CMK (cell line): ENCODE measurements at regions not wholly inside any gene's neighbourhood (a gene's known extent, or its start where the extent isn't known, plus 50 kb on each side); places are given as distances from the start of the nearest gene placed in this dataset.
A peak's percentile ranks its signal among the peaks of the same experiment; 100 is the strongest.

Source experiments
- DNase-seq: peaks from one replicate; pipeline ENCODE4 v3.0.0-alpha.2; 2010; ENCODE audit warnings: low read depth

DNA sequence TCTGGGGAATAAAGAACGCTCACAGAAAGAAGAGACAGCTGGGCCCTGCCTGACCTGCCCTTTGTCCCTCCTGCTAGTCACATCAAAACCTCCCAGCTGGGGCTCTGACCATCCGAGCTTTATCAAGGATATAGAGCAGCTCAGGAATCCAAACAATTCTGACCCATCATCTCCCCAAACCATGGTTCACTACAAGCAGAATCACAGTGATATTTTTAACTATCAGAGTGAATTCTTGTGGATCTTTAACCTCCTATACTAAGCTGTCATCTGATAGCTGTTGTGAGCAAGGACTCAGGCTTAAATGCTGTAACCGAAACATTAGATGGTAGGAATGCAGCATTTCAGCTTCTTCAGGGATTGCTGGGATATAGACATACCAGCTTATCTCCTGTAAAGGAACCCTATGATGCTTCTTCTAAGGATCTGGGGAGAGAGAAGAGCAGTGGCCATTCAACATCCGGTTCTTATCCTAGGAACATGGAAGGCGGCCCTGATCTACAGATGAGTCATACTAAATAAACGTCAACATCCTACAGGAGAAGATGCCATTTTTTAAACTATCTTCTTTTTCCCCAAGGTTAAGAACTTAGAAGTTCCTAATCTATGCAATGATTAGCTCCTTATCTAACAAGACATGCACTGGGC lies 84.7 kb upstream of the AKIP1 start:
- no peak for DNase-seq

DNA sequence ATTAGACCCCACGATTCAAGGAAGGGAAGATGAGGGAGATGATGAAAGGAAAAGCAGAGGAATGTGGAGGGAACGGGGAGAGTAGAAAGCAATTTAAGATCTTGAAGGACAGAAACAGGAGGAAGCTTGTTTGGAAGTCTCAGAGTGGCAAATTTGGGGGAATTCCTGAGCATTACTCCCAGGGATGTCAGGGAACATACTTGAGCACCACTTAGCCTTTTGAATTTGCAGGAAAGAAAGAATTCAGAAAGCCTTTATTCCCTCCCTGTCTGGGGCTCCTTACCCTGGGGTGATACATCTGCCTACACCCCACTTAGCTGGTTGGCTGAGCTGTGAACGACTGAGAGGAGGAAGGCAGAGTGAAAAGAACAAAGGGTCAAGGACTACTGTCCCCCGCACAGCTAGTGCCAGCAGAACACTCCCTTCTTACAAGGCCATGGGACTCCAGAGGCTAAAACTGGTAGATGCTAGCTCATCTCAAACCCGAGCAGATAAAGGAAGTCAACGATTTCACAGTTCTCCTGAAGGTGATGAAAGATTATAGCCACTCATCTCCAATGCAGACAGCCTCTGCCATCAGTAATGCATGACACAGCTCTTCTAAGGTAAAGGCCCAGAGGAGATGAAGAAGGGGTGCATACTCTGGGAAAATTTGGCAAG lies 84.0 kb upstream of the AKIP1 start:
- DNase-seq: no peak

DNA sequence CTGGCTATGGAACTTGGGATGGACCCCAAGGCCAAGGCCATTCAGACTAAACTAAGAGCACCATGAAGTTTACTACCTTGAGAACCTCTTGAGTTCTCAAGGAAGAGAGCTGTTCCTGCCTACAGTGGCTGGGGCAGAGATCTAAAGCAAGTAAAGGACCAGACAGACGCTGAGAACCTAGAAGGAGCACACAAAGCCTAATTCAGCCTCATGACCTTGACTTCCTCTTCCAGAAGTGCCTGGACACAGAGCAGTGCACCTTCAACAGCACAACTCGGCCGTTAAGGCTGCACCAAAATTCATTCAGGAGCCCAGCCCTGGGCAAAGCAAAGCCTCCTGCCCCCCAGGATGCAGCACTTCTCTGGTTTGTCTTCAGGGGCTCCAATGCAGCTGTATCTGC lies 82.9 kb upstream of the AKIP1 start:
- DNase-seq: no peak

DNA sequence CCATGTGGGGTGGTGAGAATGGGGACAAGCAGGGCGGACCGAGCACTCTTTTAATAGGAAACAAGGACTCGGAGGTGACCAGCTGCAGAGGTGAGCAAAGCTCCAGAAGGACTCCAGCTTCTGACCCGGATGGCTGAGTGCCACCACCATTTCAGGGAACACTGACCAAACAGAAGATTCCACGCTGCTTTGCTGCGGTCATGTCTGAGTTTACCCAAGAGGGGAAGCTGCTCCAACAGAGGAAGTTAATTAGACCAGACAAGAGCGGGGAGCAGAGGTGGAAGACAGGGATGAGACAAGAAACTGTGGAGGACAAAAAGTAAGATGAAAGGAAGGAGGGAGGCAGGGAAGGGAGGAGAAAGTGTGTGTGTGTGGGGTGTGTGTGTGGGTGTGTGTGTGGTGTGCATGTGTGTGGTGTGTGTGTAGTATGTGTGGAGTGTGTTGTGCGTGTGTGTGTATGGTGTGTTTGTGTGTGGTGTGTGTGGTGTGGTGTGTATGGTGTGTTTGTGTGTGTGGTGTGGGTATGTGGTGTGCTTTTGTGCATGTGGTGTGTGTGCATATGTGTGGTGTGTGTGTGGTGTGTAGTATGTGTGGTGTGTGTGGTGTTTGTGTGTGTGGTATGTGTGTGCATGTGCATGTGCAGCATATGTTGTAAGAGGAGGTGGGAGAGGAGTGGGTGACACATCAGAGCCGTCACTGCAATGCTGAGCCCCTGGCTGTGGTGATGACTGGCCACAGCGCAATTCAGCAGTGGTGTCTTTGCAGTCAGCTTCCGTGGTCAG lies 82.2 kb upstream of the AKIP1 start:
- no peak for DNase-seq

DNA sequence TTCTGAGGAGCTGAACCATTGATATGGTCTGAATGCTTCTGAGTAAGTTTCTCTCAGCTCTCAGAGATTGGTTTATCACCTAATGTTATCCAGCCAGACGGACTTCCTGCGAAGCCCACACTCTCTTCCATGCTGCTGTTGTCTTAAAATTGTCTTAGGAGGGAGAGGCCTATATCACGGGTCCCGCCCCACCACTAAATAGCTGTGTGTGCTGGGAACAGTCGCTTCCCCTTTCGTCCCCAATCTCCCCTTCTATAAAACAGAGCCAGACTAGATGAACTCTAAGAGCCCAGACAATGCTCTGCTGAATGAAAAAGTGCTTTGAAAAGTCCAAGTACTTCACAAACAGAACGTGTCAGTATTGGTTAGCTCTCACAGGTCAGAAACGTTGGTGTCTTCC lies 81.4 kb upstream of the AKIP1 start:
- no peak for DNase-seq

DNA sequence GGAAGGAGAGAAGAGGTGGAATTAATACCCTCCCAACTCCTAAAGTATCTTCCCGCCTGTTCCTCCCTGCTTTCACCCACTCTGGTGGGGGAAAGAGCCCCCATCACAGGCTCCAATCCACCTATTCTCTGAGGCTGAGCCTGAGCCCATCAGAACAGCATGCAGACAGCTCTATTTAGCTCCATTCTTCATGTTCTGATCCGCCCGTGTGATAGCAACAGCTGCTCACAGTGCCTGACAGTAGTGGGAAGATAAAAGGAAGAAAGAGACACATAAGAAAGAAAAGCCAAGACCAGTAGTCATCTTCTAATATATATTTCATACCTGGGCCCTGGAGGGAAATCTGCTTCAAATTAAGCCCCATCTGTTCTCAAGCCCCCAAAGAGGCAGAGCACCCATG lies 80.3 kb upstream of the AKIP1 start:
- no peak for DNase-seq

DNA sequence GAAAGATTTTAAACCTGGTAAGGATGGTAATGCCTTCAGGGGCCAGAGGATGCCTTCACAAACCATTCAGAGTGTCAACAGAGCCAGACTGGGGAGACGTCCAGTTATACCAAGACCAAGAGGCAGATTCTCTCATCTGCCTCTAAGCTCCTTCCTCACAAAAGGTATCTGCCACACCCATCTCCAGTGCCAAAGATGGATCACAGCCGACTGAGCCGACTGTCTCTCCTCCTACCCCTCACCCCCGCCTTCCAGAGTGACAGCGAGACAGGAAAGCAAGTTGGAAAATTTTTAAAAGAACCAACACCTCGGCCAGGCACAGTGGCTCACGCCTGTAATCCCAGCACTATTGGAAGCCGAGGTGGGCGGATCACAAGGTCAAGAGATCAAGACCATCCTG lies 79.1 kb upstream of the AKIP1 start:
- no peak for DNase-seq

DNA sequence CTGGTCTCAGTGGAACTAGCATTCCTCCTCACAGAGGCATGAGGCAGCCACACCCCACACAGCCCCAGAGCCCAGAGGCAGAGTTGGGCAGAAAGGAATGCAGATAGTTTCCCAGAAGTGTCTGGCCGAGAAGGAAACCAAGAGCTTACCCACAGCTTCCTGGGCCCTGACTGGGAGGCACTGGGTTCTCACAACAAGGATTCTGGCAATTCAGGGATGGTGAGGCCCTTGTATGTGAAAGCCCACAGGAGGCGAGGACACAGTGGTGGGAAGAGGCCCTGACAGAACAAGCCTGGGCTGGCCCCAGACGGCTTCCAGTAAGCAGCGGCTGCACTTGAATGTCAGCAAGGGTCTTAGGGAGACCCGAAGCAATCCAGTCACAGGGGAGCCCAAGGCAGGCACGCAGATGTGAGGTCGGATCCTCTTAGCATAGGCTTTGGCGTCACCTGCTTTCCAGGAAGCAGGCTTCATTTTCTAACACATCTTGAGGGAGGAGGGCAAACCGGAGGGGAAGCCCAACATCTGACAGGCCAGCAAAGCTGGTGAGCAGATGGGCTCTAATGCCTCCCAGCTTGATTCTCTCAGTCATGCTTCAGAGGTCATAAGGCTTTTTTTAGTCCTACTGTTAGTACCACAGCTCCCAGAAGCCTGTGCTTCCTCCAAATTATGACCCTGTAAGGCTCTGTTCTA lies 78.3 kb upstream of the AKIP1 start:
- peak; percentile 3 for DNase-seq

DNA sequence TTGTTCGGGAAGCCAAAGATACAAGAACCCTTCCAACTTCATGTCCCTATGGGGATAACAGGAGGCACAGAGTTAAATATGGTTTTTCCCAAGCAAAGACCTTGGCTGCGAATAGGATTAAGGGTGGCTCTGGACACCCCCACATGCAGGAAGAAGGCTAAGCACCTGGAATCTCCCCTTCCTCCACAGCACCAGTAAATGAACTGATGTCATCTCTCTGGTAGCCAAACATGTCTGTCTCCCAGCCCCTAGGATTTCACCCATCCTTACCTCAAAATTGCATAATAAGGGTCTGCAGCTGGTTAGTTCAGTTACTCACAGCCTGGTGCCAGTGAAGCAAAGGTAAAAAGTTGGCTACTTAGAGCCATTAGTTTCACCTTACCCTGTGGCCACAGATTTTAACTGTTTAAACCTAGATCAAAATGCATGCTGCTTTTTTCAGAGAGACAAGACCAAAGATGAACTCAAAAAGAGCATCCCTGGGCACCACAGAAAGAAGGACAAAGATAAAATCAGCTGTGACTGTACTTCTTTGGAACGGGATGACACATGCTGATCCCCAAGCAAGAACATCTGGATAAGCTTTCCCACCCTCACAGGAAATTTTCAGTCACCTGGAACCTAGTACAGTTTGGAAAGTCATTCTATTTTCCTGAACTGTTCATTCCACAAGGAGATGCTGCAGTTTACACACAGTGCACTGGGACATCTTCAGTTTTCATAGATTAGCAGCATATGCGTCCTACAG lies 77.2 kb upstream of the AKIP1 start:
- no peak for DNase-seq

DNA sequence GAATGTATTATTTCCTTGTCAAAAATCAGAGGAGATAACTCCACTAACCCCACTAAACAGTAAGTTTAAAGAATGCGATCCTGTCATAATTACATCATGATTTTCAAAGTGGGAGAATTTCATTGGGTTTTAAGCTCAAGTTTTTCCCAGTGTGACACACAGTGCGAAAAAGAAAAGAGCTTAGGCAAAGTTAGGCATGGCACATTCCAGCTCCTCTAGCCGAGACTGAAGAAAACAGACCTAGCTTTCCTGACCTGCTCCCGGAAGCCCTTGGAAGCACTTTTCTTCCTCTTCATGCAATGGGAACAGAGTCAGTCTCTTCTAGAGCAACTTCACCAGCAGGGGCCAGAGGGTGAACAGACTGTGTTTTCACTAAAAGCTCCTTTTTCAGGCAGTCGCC lies 76.6 kb upstream of the AKIP1 start:
- DNase-seq: no peak

DNA sequence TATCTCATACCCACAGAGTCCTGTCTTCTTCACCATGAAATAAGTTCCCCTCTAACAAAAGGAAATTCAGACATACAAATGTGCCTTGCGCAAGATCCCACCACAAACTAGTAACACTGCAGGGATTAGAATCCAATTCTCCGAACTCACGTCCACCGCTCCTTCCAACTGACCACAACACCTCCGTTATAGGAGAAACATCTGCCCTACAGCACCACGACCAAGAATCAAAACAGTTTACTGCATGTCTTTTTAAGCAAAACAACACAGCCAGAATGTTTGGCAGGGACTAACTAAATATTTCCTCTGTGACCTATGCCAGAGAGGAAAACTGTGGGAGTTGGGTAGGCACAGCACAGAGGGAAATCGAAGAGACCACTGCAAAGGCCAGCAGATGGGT lies 72.7 kb upstream of the AKIP1 start:
- DNase-seq: no peak

DNA sequence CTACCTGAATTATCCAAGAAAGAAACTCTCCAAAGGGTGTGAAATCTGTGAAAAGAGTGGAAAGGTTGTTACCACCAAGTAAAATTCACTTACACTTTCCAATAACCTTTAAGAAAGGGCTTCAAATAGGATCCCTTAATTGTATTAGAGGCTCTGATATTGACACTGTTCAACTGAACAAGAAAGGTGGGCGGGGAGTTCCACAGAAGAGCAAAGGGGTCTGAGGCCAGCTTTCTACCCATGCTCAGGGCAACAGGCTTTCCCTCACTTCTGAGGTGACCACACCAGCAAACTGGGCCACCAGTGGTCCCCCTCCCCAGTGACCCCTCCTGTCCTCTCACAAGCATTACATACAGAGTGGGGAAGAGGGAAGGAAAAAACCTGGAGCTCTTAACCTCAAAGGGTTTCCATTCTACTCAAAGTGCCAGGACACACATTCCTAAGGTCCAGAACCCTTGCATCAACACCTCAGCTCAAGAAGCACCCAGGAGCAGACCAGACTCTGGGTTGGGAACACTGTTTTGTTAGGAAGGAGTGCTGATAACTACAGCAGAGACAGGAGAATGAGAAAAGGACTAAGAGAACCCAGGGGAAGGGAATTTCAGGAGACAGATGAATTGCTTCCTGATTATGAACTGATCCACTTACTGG lies 71.6 kb upstream of the AKIP1 start:
- no peak for DNase-seq

DNA sequence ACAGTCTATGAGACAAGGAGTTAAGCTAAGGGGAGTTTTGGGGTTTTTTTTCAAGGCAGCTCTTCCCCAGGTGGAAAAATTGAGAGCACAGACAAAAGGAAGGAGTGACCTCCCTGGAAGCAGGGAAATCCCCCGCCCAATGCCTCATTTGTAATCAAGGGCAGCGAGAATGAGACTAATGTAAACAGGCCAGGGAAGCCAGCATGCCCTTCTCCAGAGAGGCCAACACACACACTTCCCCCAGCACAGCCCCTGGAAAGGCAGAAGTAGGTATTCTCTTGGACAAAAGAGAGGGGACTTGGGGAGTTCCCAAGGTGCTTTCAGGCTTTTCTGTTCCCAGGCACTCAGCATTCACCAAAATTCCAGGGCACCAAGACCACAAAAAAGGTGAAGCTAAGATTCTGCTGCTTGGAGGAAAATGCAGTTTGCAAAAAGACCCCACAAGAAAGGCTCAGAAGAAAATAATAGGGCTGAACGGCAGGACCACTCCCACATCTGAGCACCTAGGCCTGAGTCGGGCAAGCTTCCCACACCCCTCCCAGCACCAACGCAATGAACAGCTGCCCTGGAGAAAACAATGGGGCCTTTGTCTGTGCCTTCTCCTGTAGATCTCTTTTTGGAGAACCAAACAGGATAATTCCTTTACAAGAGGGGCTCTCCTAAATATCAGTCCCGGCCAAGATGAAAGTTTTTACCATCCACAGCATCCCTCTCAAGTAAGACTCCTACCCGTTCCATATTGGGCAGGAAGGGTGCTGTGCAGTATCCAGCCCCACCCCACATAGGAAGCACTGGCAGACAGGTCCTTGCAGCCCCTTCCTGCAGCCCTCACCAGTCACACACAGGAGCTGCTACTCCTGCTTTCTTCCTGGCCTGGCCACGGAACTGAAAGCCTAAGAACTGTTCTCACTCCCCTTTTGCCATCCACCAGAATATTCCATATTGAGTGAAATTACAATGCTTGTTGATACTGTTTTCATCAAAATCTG lies 70.7 kb upstream of the AKIP1 start:
- DNase-seq: no peak

DNA sequence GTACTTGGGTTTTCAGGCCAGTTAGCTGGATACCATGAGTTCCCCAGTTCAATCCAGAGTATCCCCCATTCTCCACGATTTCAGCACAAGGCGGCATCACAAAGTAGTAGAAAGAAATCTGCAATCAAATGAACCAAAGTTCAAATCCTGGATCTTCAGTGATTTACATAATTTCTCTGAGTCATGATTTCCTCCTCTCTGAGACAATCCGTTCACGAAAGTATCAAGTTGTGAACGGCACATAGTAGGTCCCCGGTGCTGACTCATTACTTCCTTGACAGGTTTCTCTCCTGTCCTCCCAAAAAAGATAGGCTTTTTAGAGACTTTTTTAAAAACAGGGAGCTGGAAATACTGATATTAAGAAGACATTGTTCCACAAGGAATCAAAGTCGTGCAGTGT lies 69.1 kb upstream of the AKIP1 start:
- DNase-seq: no peak

DNA sequence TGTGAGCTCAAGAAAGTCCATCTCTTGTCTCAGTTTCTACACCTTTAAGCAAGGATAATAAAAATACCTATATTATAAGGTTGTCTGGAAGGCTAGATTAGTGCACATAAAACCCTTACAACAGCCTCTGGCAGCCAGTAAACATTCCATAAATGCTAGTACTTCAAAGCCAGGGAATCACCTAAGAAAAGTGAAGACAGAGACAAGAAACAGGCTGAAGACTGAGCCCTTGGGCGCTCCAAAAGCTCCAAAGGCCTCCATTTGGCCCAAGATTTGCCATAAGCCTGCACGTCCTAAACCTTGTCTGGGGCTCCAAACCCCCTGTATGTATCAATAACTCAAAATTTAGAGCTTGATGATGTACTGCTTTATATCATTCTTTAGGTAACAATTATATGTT lies 52.2 kb upstream of the AKIP1 start:
- no peak for DNase-seq
